Endothelial cell of umbilical vein (primary cell): ENCODE measurements at regions not wholly inside any gene's neighbourhood (a gene's known extent, or its start where the extent isn't known, plus 50 kb on each side); places are given as distances from the start of the nearest gene placed in this dataset.

Source experiments
- BruUV-seq: library from RNA; stranded (reverse); fragments of 400-500 nt; replicated peaks from 2 replicates; lab custom pipeline; 2021; lab: Mats Ljungman, UMichigan
- CTCF ChIA-PET: fragments of 300-600, 350-600 bp; sonication (Branson Sonifier 250); formaldehyde crosslinking; loops from one replicate; lab custom pipeline; 2021; ENCODE audit warnings: antibody characterized with exemption, inconsistent platforms; lab: Charles Lee
- POLR2A ChIA-PET: fragments of 300-600, 350-600 bp; sonication (Branson Sonifier 250); formaldehyde crosslinking; loops from one replicate; lab custom pipeline; 2021; ENCODE audit warnings: antibody characterized with exemption, inconsistent platforms; lab: Charles Lee
- DNase-seq: peaks from one replicate; pipeline ENCODE4 v3.0.0-alpha.2; 2011; ENCODE audit warnings: low read depth, low spot score
- FAIRE-seq: peaks from 2 replicates; lab custom pipeline; 2011; peaks lifted over from hg19 to GRCh38; lab: Jason Lieb, UNC
- H2AFZ ChIP-seq: 2 replicates; pipeline ENCODE4 v1.6.0; 2012; ENCODE audit warnings: low read depth, low read length, control low read depth, inconsistent platforms
- H3K27ac ChIP-seq: 2 replicates; pipeline ENCODE4 v1.5.1; 2011; ENCODE audit warnings: low read depth, mild to moderate bottlenecking, control low read depth, low read length, moderate library complexity; ENCODE audit not compliant: insufficient read depth
- H3K27me3 ChIP-seq, 2 experiments: 2 replicates each; pipeline versions ENCODE4 v1.6.0 to v1.6.1; 2011; ENCODE audit warnings: low read length in 2 of 2, mixed read lengths in 1 of 2; ENCODE audit not compliant: control insufficient read depth in 2 of 2, insufficient read depth in 2 of 2
- H3K36me3 ChIP-seq, 2 experiments: 2 replicates in 1 of 2; 3 replicates in 1 of 2; pipeline ENCODE4 v1.5.1; 2011; ENCODE audit warnings: low read length in 2 of 2, mild to moderate bottlenecking in 1 of 2, moderate library complexity in 1 of 2; ENCODE audit not compliant: control insufficient read depth in 2 of 2, insufficient read depth in 2 of 2; ENCODE audit errors: extremely low read depth in 1 of 2
- H3K4me1 ChIP-seq: 3 replicates; pipeline ENCODE4 v1.5.1; 2011; ENCODE audit warnings: mild to moderate bottlenecking, low read length; ENCODE audit not compliant: control insufficient read depth, insufficient read depth; ENCODE audit errors: extremely low read depth
- H3K4me2 ChIP-seq: 2 replicates; pipeline ENCODE4 v1.6.1; 2011; ENCODE audit warnings: low read length, control low read depth, mixed read lengths; ENCODE audit not compliant: insufficient read depth
- H3K4me3 ChIP-seq, 3 experiments: fragments of 200-600 bp in 1 of 3; sonication (generic), shearing (Covaris generic) in 1 of 3; replicated peaks in 1 of 3; 2 replicates each; pipeline ENCODE4 v1.5.1; 2011 to 2016; ENCODE audit warnings: control low read depth in 3 of 3, low read length in 3 of 3, mild to moderate bottlenecking in 2 of 3, inconsistent platforms in 1 of 3, low read depth in 1 of 3, moderate library complexity in 1 of 3; ENCODE audit not compliant: insufficient read depth in 1 of 3
- H3K79me2 ChIP-seq: 2 replicates; pipeline ENCODE4 v1.6.0; 2012; ENCODE audit warnings: low read length, inconsistent platforms; ENCODE audit not compliant: control insufficient read depth, insufficient read depth
- H3K9ac ChIP-seq: replicated peaks from 2 replicates; pipeline ENCODE3; 2011; ENCODE audit warnings: low read length, control low read depth; ENCODE audit not compliant: insufficient read depth; ENCODE audit errors: extremely low read depth
- H3K9me1 ChIP-seq: replicated peaks from 3 replicates; pipeline ENCODE4 v1.6.0; 2011; ENCODE audit warnings: mild to moderate bottlenecking, low read length; ENCODE audit not compliant: control insufficient read depth, insufficient read depth; ENCODE audit errors: extremely low read depth
- H3K9me3 ChIP-seq: replicated peaks from 2 replicates; pipeline ENCODE4 v1.5.1; 2012; ENCODE audit warnings: low read length, inconsistent platforms; ENCODE audit not compliant: control insufficient read depth, insufficient read depth
- H4K20me1 ChIP-seq: replicated peaks from 2 replicates; pipeline ENCODE3; 2011; ENCODE audit warnings: mild to moderate bottlenecking, low read length; ENCODE audit not compliant: control insufficient read depth, insufficient read depth; ENCODE audit errors: extremely low read depth
- CTCF ChIP-seq, 2 donors: IDR thresholded peaks; 1 replicate in 1 of 2; 2 replicates in 1 of 2; pipeline ENCODE4 v1.5.1; 2011; ENCODE audit warnings: low read length in 2 of 2, mild to moderate bottlenecking in 2 of 2, moderate library complexity in 2 of 2, control low read depth in 1 of 2, inconsistent platforms in 1 of 2, low read depth in 1 of 2; ENCODE audit not compliant: insufficient read depth in 1 of 2; ENCODE audit errors: extremely low read depth in 1 of 2
- FOS ChIP-seq: IDR thresholded peaks from 2 replicates; pipeline ENCODE4 v1.6.1; 2011; ENCODE audit warnings: mild to moderate bottlenecking, low read length, moderate library complexity, borderline replicate concordance; ENCODE audit not compliant: insufficient read depth
- GATA2 ChIP-seq: IDR thresholded peaks from 2 replicates; pipeline ENCODE4 v1.7.0; 2011; ENCODE audit warnings: low read depth, mild to moderate bottlenecking, moderate library complexity, mixed read lengths, low read length; ENCODE audit not compliant: insufficient read length, insufficient read depth
- JUN ChIP-seq: IDR thresholded peaks from 2 replicates; pipeline ENCODE4 v1.6.1; 2011; ENCODE audit warnings: borderline replicate concordance, low read depth; ENCODE audit not compliant: insufficient read length, insufficient read depth
- POLR2AphosphoS5 ChIP-seq: IDR thresholded peaks from 2 replicates; pipeline ENCODE4 v1.6.1; 2012; ENCODE audit warnings: low read depth, mild to moderate bottlenecking, control low read depth, low read length, moderate library complexity; ENCODE audit not compliant: insufficient read depth
- dilution Hi-C: fragments of 300-500 bp; cut with MboI; formaldehyde crosslinking; loops from one replicate; pipeline ENCODE4 v1.15.0; 2019; ENCODE audit warnings: low sequenced_read_pairs; ENCODE audit not compliant: extremely low pct_ligation_motif_present
- intact Hi-C: fragments of 100-400 bp; cut with micrococcal nuclease; formaldehyde crosslinking; loops from one replicate; pipeline ENCODE4 v1.10.0; 2022

DNA sequence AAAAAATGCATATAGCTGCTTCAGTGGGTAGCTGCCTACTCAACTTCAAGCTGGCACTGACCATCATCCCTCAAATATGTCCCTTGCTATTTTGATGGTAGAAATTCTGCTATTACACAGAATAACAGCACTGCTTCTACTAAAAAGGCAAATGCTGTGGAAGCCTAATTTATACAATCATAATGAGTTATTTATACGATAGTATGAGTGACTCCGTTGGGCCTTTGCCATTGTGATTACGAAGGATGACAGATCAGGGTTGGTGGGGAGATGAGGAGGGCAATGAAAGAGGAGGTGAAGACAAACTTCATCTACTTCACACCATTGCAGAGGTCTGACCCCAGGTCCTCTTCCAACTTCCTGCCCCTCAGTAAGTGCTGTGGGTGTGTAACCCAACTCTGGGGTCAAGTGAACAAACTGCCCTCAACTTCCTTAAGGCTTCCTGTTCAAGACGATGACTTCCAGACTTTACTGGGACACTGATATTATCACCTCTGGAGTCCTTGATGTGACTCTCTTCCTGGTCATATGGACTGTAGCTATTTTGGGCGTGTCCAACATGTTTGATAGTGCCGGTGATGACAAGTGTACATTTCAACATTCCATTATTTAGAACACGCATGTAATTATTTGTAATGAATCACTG is 74.1 kb upstream of the RPS23 start:
- H3K27me3 ChIP-seq, result no peaks in the 10 kb centered on the region
- dilution Hi-C loops, result no loop called here
- no TSS peak for BruUV-seq
- no peaks in the 10 kb centered on the region for H3K79me2 ChIP-seq
- no peaks in the 10 kb centered on the region for H4K20me1 ChIP-seq
- no peak overlapping the region for H3K9ac ChIP-seq
- no peak overlapping the region for H3K4me3 ChIP-seq
- peak overlapping the region; percentile 63 for H3K27ac ChIP-seq
- FAIRE-seq (no peak), DNase-seq (peak; percentile 64)
- no peaks in the 10 kb centered on the region for H3K9me3 ChIP-seq
- peaks cover 33% of the 10 kb centered on the region for H3K4me1 ChIP-seq
- no peaks in the 10 kb centered on the region for H3K9me1 ChIP-seq
- TF ChIP-seq CTCF (IDR thresholded peaks at IDR 0.05; ENCODE audit: extremely low read depth in 1 of 2, insufficient read depth in 1 of 2, low read depth in 1 of 2, low read length in 2 of 2) (no peak), FOS (peak; percentile 45), JUN (peak; percentile 23), POLR2AphosphoS5 (peak; percentile 85), GATA2 (peak; percentile 97)
- POLR2A ChIA-PET, result no interaction called here
- intact Hi-C loops, result loop anchor here (1.0 to 5.0 kb wide), 12 partner anchors 35 to 1360 kb away; partner anchors contain the start of genes TMEM167A and XRCC4
- H2AFZ ChIP-seq, result no peak overlapping the region
- H3K4me2 ChIP-seq, result peak overlapping the region; percentile 33
- CTCF ChIA-PET, result interaction anchor here (0.6 to 2.2 kb wide), 27 partner anchors 8 to 1365 kb away, joined by 3 to 28 read pairs (median 4); partner anchors contain the start of gene VCAN
- no peaks in the 10 kb centered on the region for H3K36me3 ChIP-seq
